ENCODE measurements at regions not wholly inside any gene's neighbourhood (a gene's known extent, or its start where the extent isn't known, plus 50 kb on each side); places are given as distances from the start of the nearest gene placed in this dataset.

DNA sequence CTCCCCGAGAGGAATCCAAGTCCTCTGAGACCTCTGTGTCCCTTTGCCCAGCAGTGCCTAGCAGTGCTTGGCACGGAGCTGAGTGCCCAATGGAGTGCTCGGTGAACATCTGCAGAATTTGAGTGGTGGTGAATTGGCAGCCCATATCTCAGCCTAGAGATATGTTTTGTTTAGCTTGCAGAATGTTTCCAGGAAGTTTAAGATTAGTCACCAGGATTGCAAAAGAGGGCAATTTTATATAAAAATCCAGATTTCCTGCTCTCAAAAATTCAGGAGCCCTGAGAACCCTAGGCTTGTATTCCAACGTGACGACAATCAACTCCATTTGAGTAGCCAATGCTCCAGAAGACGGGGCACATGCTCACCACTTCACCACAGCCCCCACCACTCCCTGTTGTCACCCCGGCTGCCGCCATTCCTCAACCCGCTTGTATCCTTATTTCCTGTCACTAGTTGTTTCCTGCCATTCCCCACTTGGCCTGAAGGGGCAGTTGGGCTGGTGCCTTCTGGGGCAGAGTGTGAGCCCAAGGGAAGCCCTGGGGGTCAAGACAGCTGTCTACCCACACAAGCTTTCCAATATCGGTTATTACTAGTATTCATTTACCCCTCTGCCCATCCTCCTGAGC lies 116.9 kb downstream of the EFNB1 start:
- no peaks in the 10 kb centered on the region for H3K36me3 Mint-ChIP-seq (ENCODE audit: low read depth)
- POLR2A ChIA-PET: no interaction called here
- DNase-seq: no peak
- no peaks in the 10 kb centered on the region for H3K9me3 Mint-ChIP-seq
- no peaks in the 10 kb centered on the region for H3K27me3 Mint-ChIP-seq
- H3K27ac Mint-ChIP-seq: no peak overlapping the region
- H3K4me3 Mint-ChIP-seq: no peak overlapping the region
- CTCF ChIA-PET: interaction anchor here (1.2 kb wide), 1 partner anchor 10 kb away, joined by 3 read pairs; no protein-coding TSS in a partner anchor
- no peaks in the 10 kb centered on the region for H3K4me1 Mint-ChIP-seq

DNA sequence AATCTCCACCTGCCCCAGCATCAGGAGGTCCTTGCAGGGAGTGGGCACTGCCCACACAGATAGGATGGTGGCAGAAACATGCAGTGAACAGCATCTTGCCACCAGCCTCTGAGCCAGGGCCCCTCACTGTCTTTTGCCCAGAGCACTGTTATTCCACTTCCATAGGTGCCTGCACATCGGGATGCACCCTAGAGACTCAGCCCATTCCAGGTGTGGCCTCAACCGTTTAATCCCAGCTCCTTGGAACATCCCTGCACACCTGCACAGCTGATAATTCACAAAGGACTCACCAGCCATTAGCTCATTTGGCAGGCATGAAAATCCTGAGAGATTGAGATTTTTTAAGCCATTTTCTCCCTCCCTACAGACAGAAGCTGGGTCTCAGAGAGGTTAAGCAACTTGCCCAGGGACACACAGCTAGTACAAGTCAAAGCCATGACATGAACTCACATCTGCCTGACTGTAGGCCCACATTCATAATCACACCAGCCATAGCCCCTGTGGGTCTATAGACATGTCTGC lies 116.3 kb downstream of the EFNB1 start:
- Mint-ChIP-seq H3K9me3 (no peaks in the 10 kb centered on the region), H3K4me1 (no peaks in the 10 kb centered on the region), H3K36me3 (ENCODE audit: low read depth) (no peaks in the 10 kb centered on the region), H3K4me3 (no peak overlapping the region), H3K27me3 (no peaks in the 10 kb centered on the region), H3K27ac (no peak overlapping the region)
- DNase-seq: no peak
- ChIA-PET POLR2A (no interaction called here), CTCF (interaction anchor here (1.2 kb wide), 1 partner anchor 10 kb away, joined by 3 read pairs; no protein-coding TSS in a partner anchor)

DNA sequence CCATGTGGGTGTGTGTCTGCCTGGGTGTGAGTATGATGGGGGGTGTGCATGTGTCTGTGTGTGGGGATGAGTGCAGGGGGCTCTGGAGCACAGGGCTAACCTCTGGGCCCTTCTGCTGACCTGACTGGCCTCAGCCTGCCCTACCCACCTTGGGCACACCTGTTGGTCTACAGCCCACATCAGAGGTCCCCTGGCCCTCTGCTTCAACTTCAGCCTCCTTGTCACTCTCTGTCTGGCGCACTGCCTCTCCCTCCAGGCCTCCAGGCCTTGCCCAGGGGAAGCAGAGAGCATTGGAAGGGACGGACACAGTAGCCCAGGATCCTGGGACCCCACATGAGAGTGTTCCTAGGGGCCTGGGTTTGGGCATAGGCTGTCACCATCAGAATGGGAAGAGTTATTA lies 115.4 kb downstream of the EFNB1 start:
- no peak overlapping the region for H3K4me3 Mint-ChIP-seq
- no peaks in the 10 kb centered on the region for H3K4me1 Mint-ChIP-seq
- no peak overlapping the region for H3K27ac Mint-ChIP-seq
- no peaks in the 10 kb centered on the region for H3K36me3 Mint-ChIP-seq (ENCODE audit: low read depth)
- H3K9me3 Mint-ChIP-seq: no peaks in the 10 kb centered on the region
- no peak for DNase-seq
- H3K27me3 Mint-ChIP-seq: no peaks in the 10 kb centered on the region
- ChIA-PET POLR2A (no interaction called here), CTCF (no interaction called here)

DNA sequence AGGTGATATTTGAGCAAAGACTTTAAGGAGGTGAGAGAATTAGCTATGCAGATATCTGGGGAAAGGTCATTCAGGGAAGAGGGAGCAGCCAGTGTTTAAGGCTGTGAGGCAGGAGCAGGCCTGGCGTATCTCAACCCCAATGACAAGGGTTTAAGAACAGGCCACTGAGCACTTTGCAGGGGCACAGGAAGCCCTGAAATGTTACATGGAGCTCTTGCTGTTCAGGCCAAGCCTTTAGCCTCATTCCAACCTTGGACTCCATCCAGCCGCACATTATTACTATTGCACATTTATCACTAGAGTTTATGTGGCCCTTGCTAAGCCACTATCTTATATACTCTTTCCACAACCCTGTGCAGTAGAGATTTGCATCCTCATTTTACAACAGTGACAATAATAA lies 114.0 kb downstream of the EFNB1 start:
- no peak for DNase-seq
- no peaks in the 10 kb centered on the region for H3K9me3 Mint-ChIP-seq
- no peaks in the 10 kb centered on the region for H3K27me3 Mint-ChIP-seq
- no peaks in the 10 kb centered on the region for H3K36me3 Mint-ChIP-seq (ENCODE audit: low read depth)
- no peak overlapping the region for H3K4me3 Mint-ChIP-seq
- no peaks in the 10 kb centered on the region for H3K4me1 Mint-ChIP-seq
- CTCF ChIA-PET: interaction anchor here (1.0 kb wide), 1 partner anchor 21 kb away, joined by 3 read pairs; no protein-coding TSS in a partner anchor
- no peak overlapping the region for H3K27ac Mint-ChIP-seq
- POLR2A ChIA-PET: no interaction called here

DNA sequence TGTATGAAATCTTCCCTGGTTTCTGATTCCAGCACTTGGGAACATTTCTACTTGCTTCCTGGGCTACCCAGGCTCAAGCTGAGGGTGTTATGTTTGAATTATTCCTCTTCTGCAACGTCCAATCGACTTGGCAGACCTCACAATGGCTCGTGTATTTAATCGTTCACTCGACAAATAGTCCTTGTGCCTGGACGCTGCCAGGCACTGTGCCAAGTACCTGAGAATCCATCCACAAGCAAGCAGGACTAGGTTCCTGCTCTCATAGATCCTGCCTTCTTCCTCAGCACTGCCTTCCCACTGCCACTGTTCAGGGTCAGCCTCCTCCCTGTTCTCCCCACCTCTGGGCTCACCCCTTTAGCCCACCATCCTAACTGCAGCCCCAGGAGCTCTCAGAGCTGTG lies 113.3 kb downstream of the EFNB1 start:
- CTCF ChIA-PET: no interaction called here

DNA sequence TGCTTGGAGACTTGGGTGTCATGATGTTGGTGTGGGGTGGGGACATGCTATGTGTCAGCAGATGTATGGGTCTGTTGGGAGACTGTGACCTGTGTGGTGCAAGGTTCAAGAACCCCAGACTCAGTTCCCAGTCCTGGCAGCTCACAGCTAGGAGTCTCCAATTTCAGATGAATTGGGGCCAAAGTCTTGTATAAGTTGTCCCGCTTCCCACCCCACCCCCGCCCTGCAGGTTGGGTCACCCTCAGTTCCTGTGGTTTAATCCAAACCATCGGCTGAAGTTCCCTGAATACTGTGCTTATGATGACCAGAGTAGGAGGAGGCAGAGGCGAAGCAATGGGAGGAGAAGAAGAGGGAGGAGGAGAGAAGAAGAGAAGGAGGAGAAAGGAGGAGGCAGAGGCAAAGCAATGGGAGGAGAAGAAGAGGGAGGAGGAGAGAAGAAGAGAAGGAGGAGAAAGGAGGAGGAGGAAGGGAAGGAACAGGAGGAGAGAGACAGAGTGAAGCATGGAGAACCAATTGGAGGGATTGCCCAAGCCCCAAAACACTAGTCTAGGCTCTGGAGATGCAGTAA lies 112.6 kb downstream of the EFNB1 start:
- POLR2A ChIA-PET: no interaction called here
- H3K4me3 Mint-ChIP-seq: no peak overlapping the region
- H3K4me1 Mint-ChIP-seq: no peaks in the 10 kb centered on the region
- H3K27ac Mint-ChIP-seq: no peak overlapping the region
- no peaks in the 10 kb centered on the region for H3K9me3 Mint-ChIP-seq
- no peak for DNase-seq
- H3K36me3 Mint-ChIP-seq (ENCODE audit: low read depth): no peaks in the 10 kb centered on the region
- CTCF ChIA-PET: no interaction called here
- no peaks in the 10 kb centered on the region for H3K27me3 Mint-ChIP-seq

More for the DNA sequence above, 113.3 kb downstream of the EFNB1 start:
- H3K27ac Mint-ChIP-seq: no peak overlapping the region
- H3K9me3 Mint-ChIP-seq: no peaks in the 10 kb centered on the region
- DNase-seq: no peak
- H3K4me1 Mint-ChIP-seq: no peaks in the 10 kb centered on the region
- no peaks in the 10 kb centered on the region for H3K36me3 Mint-ChIP-seq (ENCODE audit: low read depth)
- H3K4me3 Mint-ChIP-seq: no peak overlapping the region
- H3K27me3 Mint-ChIP-seq: no peaks in the 10 kb centered on the region
- POLR2A ChIA-PET: no interaction called here

DNA sequence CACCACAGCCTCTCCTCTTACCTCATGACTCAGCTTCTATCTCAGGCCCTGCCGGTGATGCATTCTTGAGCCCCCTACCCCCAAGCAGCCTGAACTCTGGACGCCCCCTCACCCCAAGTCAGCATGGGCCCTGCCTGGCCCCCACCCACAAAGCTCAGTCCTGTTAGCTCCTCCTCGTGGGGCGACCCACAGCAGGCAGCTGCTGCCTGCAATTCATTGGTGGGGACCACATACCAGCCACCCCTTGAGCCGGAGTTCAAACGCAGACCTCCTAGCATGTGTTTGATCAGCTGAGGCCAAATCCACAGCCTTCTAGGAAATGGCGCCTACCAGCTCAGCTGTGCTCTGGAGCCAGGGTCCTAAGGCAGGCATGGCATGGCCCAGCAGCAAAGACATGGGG lies 111.8 kb downstream of the EFNB1 start:
- Mint-ChIP-seq H3K4me3 (no peak overlapping the region), H3K4me1 (no peaks in the 10 kb centered on the region), H3K27me3 (no peaks in the 10 kb centered on the region), H3K27ac (no peak overlapping the region), H3K9me3 (no peaks in the 10 kb centered on the region), H3K36me3 (ENCODE audit: low read depth) (no peaks in the 10 kb centered on the region)
- DNase-seq: no peak
- CTCF ChIA-PET: no interaction called here
- POLR2A ChIA-PET: no interaction called here

DNA sequence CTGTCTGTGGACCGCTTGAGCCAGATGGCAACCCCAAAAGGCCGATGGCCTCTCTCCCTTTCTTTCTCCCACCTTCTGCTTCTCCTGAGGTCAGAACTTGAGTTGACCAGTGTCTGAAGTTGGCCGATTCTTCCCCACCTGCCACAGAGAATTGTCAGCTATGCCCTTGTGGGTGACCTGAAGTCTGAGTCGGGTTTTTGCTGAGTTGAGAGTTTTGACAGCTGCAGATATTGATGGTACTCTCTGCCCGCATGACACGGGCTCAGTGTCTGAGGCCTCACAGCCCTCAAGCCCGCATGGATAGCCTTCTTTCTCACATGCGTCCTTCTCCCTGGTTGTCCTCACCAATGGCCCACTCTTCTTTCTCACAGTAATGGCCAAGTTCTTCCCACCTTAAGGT lies 111.0 kb downstream of the EFNB1 start:
- peaks cover 3% of the 10 kb centered on the region for H3K4me1 Mint-ChIP-seq
- no peak overlapping the region for H3K27ac Mint-ChIP-seq
- H3K27me3 Mint-ChIP-seq: no peaks in the 10 kb centered on the region
- no peaks in the 10 kb centered on the region for H3K9me3 Mint-ChIP-seq
- no peaks in the 10 kb centered on the region for H3K36me3 Mint-ChIP-seq (ENCODE audit: low read depth)
- DNase-seq: no peak
- H3K4me3 Mint-ChIP-seq: no peak overlapping the region
- POLR2A ChIA-PET: no interaction called here
- CTCF ChIA-PET: interaction anchor here (0.7 kb wide), 1 partner anchor 12 kb away, joined by 3 read pairs; no protein-coding TSS in a partner anchor

DNA sequence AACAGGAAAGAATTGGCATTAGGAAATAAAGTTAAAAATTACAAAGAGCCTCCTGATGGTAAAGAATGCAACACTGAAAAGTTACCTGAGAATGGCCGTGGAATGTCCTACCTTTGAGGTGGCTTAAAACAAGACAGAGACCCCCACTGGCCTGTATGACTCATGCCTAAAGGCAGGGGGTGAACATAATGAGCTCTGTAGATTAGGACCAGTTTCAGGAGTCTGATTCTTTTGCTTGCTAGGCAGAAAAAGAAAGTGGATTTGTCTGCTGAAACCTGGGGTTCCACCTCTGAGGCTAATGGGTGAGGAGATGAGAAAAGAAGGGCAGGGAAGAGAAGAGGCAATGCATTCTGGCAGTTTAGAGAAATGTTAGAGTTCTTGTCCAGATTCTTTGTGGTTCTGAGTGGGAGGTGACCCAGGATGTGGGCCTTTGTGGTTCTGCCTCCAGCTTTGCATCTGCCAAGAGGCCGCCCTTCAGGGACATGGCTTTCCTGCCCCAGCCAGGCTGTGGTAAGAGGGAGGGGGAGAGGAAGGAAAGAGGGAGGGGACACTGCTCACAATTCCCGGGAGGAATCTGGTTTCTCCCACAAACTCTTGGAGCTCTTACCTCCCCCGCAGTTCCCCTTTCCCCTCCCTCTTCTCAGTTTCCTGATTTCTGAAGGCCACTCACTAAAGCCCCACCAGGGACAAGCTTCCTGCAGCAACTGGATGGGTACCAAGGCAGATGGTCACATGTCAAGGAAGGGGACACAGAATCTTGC lies 109.6 kb downstream of the EFNB1 start:
- Mint-ChIP-seq H3K36me3 (ENCODE audit: low read depth) (no peaks in the 10 kb centered on the region), H3K27ac (no peak overlapping the region), H3K4me3 (no peak overlapping the region), H3K27me3 (no peaks in the 10 kb centered on the region), H3K4me1 (peaks cover 3% of the 10 kb centered on the region), H3K9me3 (no peaks in the 10 kb centered on the region)
- CTCF ChIA-PET: interaction anchor here (0.7 kb wide), 1 partner anchor 190 kb away, joined by 3 read pairs; no protein-coding TSS in a partner anchor
- POLR2A ChIA-PET: no interaction called here
- DNase-seq: no peak

DNA sequence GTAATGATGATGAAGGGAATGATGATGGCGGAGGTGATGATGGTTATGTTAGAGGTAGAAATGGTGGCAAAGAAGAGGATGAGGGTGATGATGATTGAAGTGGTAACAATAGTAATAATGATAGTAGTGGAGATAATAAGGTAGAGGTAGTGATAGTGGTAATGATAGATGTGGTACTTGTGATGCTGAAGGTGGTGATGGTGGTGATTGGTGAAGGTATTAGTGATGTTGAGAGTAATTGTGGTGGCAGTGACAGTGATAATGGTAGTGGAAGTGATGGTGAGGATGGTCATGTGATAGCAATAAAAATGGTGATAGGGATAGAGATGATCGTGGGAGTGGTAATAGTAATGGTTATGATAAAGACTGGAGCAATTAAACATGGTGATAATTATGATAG lies 108.8 kb downstream of the EFNB1 start:
- H3K9me3 Mint-ChIP-seq: no peaks in the 10 kb centered on the region
- no peak overlapping the region for H3K4me3 Mint-ChIP-seq
- DNase-seq: no peak
- H3K36me3 Mint-ChIP-seq (ENCODE audit: low read depth): no peaks in the 10 kb centered on the region
- CTCF ChIA-PET: no interaction called here
- POLR2A ChIA-PET: no interaction called here
- H3K27me3 Mint-ChIP-seq: no peaks in the 10 kb centered on the region
- no peak overlapping the region for H3K27ac Mint-ChIP-seq
- H3K4me1 Mint-ChIP-seq: peaks cover 3% of the 10 kb centered on the region

DNA sequence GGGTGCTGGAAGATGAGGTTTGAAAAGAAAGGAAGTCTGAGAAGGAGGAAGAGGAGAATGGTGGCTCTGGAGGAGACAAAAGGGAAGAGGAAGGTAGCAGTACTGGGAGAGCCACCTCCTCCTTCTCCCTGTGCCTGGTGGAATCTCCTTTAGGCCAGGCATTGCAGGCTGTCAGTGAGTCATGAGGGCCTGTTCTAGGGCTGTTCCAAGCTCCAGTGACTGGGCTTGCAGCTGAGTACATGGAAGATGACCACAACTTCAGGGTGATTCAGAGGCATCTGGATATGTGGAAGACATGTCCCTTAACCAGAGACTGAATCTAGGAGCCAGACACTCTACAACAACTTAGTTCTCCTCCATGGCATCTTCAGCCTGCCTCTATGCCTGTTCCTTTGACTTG lies 107.8 kb downstream of the EFNB1 start:
- H3K4me1 Mint-ChIP-seq: peaks cover 3% of the 10 kb centered on the region
- H3K27me3 Mint-ChIP-seq: no peaks in the 10 kb centered on the region
- ChIA-PET CTCF (no interaction called here), POLR2A (no interaction called here)
- no peaks in the 10 kb centered on the region for H3K9me3 Mint-ChIP-seq
- no peak overlapping the region for H3K27ac Mint-ChIP-seq
- H3K4me3 Mint-ChIP-seq: no peak overlapping the region
- no peak for DNase-seq
- no peaks in the 10 kb centered on the region for H3K36me3 Mint-ChIP-seq (ENCODE audit: low read depth)

DNA sequence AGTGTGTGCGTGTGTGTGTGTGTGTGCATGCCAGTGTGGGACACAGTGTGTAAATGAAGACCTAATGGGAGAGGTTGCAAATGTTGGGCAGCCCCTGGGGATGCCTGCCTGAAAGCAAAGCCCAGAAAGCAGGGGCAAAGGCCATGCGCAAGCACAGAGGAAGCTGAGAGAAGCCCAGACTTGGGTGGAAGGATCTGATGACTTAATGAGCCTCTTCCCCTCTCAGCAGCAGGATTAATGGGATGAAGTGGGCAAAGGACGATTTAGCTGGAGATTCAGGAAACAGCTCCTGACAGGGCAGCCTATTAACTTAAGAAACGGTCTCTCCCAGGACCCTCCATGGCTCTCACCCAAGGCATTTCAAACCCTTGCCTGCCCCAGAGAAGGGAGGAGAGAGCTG lies 107.3 kb downstream of the EFNB1 start:
- ChIA-PET POLR2A (no interaction called here), CTCF (interaction anchor here (0.6 to 1.3 kb wide), 2 partner anchors 9 to 29 kb away, joined by 3 read pairs; no protein-coding TSS in a partner anchor)

DNA sequence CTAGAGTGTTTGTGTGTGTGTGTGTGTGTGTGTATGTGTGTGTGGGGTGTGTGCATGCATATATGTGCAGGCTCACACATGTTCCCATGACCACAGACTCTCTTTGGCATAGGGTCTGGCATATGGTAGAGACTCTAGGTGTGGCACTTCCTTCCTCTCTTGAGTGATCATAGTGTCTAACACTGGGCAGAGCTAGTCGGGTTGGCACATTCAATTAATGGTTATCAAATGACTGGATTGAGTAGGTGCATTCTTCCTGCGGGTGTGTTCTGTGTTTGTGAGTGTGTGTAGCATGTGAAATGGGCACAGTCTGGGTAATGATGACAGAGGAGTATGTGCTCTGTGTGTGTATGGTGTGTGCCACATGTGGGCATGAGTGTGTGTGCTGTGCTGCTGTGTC lies 106.5 kb downstream of the EFNB1 start:
- Mint-ChIP-seq H3K4me1 (peaks cover 3% of the 10 kb centered on the region), H3K27me3 (no peaks in the 10 kb centered on the region), H3K27ac (no peak overlapping the region), H3K9me3 (no peaks in the 10 kb centered on the region), H3K36me3 (ENCODE audit: low read depth) (no peaks in the 10 kb centered on the region), H3K4me3 (no peak overlapping the region)
- no peak for DNase-seq
- ChIA-PET POLR2A (no interaction called here), CTCF (interaction anchor here (1.3 kb wide), 1 partner anchor 10 kb away, joined by 3 read pairs; no protein-coding TSS in a partner anchor)

More for the DNA sequence above, 107.3 kb downstream of the EFNB1 start:
- Mint-ChIP-seq H3K27ac (no peak overlapping the region), H3K4me1 (peaks cover 3% of the 10 kb centered on the region), H3K36me3 (ENCODE audit: low read depth) (no peaks in the 10 kb centered on the region), H3K27me3 (no peaks in the 10 kb centered on the region), H3K4me3 (no peak overlapping the region), H3K9me3 (no peaks in the 10 kb centered on the region)
- no peak for DNase-seq
